NCI-H1092 (cell line): ENCODE measurements at regions not wholly inside any gene's neighbourhood (a gene's known extent, or its start where the extent isn't known, plus 50 kb on each side); places are given as distances from the start of the nearest gene placed in this dataset.

ENCODE experiments used
- DNase-seq: peaks from one replicate; lab custom pipeline; 2025; lab: John Stamatoyannopoulos, UW

DNA sequence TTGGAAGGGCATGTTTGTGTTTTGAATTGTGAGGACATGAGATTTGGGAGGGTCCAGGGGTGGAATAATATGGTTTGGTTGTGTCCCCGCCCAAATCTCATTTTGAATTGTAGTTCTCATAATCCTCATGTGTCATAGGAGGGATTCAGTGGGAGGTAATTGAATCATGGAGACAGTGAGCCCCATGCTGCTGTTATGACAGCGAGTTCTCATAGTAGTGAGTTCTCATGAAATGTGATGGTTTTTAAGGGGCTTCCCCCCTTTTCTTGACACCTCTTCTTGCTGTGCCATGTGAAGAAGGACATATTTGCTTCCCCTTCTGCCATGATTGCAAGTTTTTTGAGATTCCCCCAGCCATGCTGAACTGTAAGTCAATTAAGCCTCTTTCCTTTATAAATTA lies 260.0 kb downstream of the DUSP6 start:
- no peak for DNase-seq

DNA sequence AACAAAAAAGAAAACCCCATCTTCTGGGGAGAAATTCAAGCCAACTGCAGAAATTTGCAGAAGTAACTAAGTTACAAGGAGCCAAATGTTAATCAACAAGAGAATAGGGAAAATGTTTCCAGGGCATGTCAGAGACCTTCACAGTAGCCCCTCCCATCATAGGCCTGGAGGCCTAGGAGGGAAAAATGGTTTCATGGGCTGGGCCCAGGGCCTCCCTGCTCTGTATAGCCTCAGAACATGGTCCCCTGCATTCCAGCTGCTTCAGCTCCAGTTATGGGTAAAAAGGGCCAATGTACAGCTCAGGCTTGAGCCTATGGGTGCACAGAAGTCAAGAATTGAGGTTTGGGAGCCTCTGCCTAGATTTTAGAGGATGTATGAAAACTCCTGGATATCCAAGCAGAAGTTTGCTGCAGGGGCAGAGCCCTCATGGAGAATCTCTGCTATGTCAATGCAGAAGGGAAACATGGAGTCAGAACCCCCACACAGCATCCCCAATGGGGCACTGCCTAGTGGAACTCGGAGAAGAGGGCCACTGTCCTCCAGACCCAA lies 260.9 kb downstream of the DUSP6 start:
- DNase-seq = no peak

DNA sequence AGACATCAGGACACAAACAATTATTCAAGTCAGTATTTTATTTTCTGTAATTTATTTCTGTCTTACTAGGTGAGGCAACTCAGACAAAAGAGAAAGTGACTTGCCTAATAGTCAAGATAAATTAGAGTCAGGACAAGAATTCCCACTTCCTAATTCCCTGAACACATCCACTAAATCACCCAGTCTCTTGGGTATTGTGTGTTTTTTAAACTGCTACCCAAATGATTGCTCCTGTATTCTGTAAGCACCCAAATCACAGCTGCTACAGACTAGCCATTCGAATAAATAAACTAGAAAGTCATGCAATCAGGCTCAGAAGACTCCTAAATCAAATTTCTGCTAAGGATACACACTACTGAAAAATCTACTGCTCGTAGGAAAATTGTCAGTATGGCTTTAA lies 263.0 kb downstream of the DUSP6 start:
- DNase-seq = no peak

DNA sequence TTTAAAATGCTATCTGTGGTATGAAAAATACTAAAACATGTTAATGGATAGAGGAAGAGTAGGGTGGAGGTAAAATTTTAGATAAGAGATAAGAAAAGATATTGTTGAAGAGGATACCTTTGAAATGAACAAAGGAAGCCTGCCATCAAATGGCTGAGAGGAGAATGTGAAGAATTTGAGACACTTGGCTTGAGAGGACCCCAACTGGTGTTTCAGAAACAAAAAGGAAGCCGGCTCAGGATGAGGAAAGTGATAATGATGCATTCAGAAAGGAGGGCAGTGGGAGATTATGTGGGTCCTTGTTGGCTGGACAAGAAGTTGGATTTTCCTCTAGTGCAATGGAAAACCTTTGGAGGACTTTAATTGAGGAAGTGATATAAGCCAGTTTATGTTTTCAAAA lies 264.4 kb downstream of the DUSP6 start:
- no peak for DNase-seq

DNA sequence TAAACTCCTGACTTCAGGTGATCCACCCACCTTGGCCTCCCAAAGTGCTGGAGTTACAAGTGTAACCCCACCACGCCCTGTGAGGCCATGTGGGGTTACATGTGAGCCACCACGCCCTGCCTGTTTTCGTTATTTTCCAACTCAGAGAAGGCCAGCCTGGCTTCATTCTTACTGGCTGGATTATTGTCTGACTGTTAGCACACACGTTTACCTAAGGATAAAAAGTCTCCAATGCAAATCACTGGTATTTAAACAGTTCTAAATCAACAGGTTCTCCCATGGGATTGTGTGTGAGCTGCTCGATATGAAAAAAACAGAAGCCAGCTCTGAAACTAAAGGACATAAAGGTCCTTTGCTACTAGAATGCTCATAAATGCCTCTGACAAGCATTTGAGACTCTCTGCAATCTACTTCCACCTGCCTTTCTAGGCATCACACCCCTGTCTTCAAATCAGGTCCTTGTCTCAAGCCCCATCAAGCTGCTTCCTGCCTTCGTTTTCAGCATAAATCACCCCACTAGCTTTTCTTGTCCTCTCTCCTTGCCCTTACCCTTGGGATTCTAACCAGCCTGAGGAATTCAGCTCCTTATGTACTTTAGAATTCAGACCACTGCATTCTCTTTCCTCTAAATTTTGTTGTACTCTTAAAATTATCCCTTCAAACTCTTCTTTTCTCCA lies 265.0 kb downstream of the DUSP6 start:
- DNase-seq = no peak

DNA sequence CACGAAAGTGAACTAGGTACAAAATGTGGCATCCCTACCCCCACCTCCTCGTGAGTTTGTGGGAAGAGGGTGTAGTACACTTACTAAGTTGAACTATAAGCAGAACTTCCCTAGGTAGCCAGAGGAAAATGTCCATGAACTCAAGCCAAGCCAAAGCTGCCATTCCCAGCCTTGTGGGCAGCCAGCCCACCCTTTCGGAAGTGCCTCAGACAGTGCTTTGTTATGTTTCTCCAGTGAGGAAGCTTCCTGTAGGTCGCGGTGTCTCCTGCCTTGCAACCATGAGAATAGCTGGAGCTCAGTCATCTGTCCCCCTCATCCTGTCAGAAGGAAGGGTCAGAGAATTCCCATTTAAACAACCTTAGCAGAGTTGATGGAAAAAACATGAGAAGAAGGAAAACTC lies 266.9 kb downstream of the DUSP6 start:
- no peak for DNase-seq

DNA sequence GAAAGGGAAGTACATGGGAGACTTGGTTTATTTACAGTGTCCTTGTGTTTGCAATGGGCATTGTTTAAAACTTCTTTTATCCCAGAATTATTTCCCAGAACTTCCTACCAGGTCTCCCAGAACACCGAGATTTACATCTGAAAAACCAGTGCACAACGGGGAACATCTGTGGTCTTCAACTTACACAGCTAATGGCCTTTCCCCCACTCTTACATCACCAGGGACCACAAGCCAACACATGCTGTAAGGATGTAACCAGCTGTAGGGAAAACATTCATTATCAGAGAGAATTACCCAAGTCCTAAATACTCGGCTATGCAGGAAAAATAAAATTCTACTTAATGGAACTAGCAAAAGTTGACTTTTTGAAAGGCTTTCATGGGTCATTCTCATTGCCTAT lies 267.6 kb downstream of the DUSP6 start:
- no peak for DNase-seq

DNA sequence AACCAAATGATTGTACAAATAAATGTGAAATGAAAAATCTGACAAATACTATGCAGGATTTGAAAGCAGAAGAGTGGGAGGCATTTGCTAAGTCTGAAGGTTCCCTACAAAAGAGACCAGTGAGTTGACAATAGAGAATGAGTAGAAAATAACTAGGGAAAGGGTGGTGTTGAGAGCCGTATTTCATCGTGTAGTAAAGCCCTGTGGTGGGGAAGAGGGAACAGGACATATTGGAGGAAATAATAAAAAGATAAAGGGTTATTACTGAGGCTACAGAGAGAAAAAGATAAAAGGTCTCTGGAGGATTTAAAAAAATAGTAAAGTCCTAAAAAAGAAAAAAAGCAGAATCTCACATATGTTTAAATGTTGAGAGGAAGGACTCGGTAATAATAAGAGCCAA lies 268.8 kb downstream of the DUSP6 start:
- DNase-seq = no peak

DNA sequence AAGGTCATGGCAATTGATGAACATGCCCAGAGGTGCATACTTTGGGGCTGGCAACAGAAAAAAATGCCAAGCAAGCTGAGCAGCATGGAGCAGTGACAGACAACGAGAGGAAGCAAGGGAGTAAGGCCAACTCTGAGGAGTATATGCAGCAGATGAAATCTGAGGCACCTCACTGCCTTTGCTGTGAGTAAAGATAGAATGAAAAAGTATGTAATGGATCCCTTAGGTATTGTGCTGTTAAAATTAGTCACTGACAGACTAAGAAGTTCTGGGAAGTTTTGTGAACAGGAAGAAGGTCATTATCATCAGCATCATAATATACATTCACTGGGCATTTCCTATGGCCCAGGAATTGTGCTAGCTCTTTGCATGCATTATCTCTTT lies 269.9 kb downstream of the DUSP6 start:
- DNase-seq = no peak

DNA sequence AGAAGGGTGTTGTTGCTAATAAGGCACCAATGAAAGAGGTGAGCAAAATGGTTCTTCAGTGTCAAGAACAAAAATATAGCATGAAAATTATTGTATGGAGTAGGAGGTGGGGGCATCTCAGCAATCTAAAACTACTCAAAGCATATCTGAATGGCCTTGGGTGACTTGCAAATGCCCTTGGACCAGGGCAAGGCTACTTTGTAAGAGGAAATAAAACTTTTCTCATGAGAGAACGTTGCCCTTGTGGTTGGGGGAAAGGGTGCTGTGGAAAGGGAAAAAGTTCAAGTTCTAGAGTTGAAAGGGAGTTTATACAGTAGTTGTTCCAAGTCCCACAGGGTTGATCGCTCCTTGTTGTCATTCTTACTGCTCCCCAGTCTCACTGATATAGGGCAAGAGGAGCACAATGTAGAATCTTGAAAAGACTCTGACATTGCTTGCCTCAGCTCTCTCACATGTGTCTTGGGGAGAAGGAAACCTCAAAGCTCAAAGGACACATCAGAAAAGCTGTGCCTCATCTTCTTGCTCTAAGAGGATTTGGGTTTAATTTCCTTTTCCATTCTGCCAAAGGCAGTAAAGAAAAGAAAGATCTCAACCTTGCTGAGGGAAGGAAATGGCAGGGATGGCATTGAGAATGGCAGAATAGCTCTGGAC lies 270.5 kb downstream of the DUSP6 start:
- DNase-seq = no peak

DNA sequence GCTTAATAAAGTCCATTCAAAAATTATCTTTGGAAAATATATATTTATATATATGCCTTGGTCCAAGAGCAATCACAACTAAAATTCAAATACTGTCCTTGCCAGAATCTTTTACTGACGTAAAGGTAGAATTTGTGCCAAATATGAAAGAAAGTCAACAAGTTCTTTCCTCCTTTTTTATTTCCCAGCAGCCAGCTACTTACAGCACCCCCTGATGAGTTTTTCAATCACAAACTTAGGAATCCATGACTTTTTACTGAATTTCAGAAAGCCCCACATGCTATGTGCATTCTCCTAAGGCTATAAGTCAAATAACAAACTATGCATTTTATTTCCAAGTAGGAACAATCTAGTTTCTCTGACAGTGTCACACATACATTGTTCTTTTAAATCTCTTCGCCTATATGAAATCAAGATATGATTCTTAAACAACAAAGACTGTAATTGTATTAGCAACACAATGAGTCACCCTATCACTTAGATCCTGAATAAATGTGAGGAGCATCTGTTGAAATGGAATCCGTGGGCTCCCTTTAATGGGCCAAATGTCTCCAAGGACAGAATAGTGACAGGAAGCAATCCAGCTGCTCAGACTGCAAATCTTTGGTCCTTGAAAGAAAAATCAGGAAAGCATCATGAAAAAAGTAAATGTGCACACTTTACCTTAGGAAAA lies 271.4 kb downstream of the DUSP6 start:
- DNase-seq = no peak

DNA sequence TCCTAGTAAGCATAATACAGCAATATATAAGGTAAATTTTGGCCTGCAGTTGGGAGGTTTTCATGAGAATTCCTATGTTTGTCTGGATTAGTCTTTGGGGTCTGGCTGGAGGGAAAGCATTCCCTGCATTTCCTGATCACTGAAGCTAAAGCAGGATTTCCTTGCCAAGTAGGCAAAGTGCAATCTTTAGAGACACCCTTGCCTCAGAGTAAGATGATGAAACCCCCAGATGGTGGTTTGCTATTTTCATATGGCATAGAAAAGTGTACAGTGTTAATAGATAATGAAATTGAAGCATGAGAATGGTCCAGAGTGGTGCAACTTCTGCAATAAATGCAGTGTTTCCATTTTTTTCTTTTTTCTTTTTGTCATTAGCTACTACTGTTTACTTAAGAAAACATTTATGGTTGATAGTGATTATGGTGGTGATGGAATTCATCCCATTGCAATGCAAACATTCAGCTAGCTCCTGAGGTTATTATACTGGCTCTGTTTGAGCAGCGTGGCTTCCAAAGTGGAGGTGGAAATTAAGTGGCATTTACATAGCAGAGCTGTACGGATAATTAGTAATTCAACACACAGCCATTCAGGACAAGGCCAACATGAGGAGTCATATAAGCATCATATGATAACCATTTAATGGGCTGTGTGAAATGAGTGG lies 276.3 kb downstream of the DUSP6 start:
- DNase-seq = no peak

DNA sequence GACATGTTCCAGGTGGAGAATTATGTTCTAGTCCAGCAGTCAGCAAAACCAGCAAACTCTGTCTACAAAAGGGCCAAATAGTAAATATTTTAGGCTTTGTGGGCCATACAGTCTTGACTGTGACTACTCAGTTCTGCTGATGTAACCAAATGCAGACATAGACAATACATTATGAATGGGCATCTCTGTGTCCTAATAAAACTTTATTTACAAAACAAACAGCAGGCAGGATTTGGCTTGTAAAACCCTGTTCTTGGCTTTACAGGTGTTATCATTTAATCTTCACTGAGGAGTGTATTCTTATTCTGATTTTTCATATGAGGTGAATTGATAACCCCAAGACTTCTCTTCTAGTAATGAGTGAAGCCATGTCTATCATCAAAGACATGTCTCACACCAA lies 278.6 kb downstream of the DUSP6 start:
- DNase-seq = no peak

DNA sequence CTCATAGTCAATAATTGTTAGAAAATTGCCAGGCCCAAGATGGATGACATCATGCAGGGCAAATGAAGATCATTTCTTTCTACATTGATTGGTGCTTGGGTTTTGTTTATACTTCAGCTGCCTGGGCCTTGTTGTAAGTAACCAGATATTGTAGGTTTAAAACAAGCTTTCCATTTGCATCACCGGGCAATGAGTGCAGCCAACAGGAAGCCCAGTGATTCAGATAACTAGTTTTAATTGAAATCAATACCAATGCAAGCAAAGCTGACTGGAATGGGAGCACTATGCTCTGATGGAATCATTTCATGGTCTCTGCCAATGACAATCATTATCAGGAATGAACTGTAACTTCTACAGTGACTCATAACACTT lies 279.3 kb downstream of the DUSP6 start:
- no peak for DNase-seq

DNA sequence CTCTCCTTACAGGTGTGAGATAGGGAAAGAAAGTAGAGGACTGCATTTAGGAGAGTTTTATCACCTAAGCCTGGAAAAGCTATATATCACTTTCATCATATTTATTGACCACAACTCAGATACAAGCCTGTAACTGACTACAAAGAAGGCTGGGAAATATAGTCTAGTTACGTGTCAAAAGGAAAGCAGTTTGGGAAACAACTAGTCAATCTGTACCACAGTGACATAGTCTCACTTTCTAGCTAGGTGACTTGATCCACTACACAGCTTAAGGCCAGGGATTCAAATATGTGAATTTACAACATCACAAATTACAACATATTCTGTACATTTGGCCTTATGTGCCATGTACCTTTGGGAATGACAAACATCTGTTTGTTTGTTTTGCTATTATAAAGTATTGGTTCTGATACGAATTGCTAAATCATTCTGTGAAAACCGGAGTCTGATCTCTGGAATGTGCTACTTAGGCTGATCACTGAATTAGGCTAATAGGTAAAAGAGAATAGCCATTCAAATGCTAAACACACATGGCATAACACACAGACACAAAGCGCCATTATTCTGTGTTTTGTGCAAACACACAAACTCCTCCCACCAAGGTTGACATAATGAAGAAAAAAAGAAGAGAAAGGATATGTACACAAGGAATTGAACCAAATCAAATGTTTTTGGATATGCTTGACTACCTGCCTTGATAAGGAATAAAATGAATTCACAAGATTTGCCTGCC lies 279.8 kb downstream of the DUSP6 start:
- DNase-seq = no peak

DNA sequence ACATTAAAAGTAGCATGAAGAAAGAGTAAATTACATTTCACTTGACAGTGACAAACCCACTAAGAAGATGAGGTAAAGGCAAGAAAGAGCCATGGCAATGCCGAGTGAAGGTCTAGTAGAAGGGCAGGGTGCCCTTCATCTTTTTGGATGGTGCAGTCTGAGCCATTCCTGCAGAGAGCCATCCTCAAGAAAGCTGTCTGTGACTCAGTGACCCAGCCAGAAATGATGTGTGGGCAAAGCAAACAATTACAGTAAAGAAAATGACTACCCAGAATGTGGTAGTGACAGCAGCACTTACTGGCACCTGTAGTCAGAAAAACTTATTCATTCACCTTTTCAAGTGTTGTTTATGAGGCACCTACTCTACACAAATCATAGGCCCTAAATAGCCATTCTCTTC lies 281.7 kb downstream of the DUSP6 start:
- DNase-seq = no peak

DNA sequence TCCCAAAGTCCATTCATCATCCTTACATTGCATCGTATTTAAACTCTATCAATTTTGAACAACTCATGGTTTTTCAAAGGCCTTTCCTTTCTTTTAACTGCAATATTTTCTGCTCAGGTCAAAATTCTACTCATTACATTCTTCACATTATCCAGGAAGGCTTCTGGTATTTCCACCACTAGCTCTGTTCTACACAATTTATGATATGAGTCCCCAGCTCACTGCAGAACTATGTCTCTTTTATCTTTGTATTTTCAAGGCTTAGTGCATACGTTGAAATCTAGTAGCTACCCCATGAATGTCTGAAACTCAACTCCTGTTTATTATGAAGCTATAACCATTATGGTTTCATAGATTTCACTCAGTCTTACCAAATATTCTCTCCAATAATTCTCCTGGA lies 282.9 kb downstream of the DUSP6 start:
- DNase-seq = no peak

DNA sequence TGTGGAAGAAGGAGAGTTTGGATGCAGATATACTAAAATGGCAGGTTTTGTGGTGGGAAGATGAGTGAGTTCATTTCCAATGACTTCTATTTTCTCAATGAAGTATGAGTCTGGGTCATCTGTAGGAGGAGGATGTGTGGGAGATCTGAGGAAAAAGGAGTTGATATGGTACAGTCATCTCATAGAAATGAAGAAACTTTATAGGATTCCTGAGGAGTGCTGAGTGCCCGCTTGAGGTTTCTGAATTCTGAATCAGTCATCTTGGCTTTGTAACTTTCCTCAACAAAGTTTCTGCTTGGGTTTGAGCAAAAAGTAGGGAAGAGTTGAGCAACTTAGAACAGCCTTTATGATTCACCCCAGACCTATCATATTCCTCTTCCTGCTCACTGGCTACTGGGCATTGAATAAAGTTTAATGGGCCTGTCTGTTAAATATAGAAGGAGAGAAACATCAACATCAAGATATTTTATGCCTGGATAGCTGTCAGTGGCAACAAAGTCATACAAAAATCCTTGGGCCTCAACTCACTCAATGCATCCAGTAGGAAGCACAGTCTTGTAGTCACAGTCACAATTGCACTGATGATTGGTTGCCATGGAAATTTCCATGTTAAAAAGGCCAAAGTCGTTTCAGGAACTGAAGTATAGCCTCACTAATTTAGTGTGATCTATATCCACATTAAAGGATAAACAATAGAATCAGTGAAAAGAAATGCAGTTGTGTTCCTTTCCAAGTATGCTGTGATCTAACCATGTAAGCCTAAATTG lies 284.7 kb downstream of the DUSP6 start:
- no peak for DNase-seq

DNA sequence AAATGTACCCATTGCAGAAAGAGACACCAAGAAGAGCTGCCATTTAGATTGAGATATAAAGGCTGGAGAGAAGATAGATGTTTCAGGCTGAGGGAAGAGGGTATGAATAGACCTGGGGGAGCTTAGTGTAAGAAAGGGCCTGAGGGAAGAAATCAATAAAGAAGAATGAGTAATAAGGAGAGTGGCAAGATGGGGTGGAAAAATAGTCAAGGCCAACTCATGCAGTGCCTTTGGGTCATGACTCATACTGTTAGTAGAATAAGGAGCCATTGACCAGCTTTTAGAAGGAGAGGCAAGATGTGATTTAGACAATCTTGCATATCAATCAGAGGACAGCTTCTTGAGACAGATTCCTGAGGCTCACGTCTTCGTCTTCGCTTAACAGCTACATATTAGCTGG lies 287.5 kb downstream of the DUSP6 start:
- DNase-seq = no peak

DNA sequence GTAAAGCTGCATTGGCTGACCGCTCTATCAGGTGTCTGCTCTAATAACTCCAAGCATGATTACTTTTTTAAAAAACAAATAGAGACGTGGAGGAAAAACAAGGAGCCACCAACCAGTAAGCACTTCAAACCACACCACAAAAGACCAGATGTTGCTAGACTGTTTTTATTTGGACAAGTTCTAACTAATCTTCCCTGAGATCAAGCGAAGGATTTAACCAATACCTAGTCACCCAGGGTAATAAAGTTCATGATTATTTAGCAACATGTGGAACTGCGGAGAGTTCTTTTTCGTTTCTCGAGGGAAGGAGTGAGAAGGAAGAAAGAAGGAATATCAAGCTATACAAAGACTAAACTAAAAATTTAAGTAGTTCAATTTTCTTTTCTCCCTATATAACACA lies 288.1 kb downstream of the DUSP6 start:
- DNase-seq = no peak

DNA sequence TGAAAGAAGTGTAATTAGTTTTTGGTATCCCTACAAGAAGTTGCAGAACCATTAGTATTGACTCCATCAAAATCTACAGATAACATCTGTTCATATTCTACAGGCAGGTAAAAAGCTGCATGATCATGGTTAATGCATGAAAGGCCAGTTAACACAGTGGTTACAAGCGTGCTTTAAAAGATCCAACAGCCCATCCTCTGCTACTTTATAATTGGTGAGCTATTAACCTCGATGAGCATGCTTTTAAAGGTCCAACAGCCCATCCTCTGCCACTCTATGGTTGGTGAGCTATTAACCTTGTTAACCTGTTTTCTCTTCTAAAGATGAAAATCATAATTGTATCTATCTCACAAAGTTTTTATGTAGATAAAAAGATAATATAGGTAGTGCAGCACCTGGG lies 289.3 kb downstream of the DUSP6 start:
- no peak for DNase-seq
